Neural cell (in vitro differentiated cells): ENCODE measurements at regions not wholly inside any gene's neighbourhood (a gene's known extent, or its start where the extent isn't known, plus 50 kb on each side); places are given as distances from the start of the nearest gene placed in this dataset.

Experiments used
- CTCF ChIP-seq: fragments of 450-650 bp; IDR thresholded peaks from 2 replicates; pipeline ENCODE4 v1.5.1; 2014; ENCODE audit warnings: antibody characterized with exemption, mild to moderate bottlenecking, moderate library complexity; ENCODE audit not compliant: poor library complexity, severe bottlenecking
- EP300 ChIP-seq: fragments of 450-650 bp; conservative IDR thresholded peaks from 2 replicates; pipeline ENCODE4 v1.6.1; 2014; ENCODE audit warnings: antibody characterized with exemption, mild to moderate bottlenecking, moderate library complexity; ENCODE audit not compliant: poor library complexity, severe bottlenecking
- EZH2 ChIP-seq: fragments of 200-600, 300-800 bp; shearing (Covaris generic), sonication (generic); IDR thresholded peaks from 2 replicates; pipeline ENCODE4 v1.6.1; 2014; ENCODE audit warnings: antibody characterized with exemption, low read length, borderline replicate concordance, mild to moderate bottlenecking; ENCODE audit not compliant: insufficient read depth, poor library complexity, severe bottlenecking
- POLR2AphosphoS5 ChIP-seq: IDR thresholded peaks from 2 replicates; pipeline ENCODE4 v1.6.1; 2012
- REST ChIP-seq: IDR thresholded peaks from 2 replicates; pipeline ENCODE4 v1.6.1; 2012; ENCODE audit warnings: borderline replicate concordance
- TAF1 ChIP-seq: IDR thresholded peaks from 2 replicates; pipeline ENCODE4 v1.6.1; 2012; ENCODE audit warnings: low read depth

- TF ChIP-seq EZH2 (no peak), POLR2AphosphoS5 (no peak), EP300 (no peak), CTCF (no peak), REST (no peak), TAF1 (no peak)
Observed at GRCh38 chr7:84508606-84509005, 314.0 kb upstream of the SEMA3A start.
